Right lobe of liver (tissue), 6 donors: ENCODE measurements at regions not wholly inside any gene's neighbourhood (a gene's known extent, or its start where the extent isn't known, plus 50 kb on each side); places are given as distances from the start of the nearest gene placed in this dataset.

Experiments
- ATAC-seq, 4 donors: fragments of 200-7000 bp; cut with Tn5 transposase; one replicate each; pipeline ENCODE4 v1.9.1; 2020; ENCODE audit warnings: mild to moderate bottlenecking in 4 of 4, moderate library complexity in 4 of 4
- DNase-seq, 3 donors: peaks; one replicate each; pipeline ENCODE4 v3.0.0-alpha.2; 2020
- H3K27ac ChIP-seq, 3 donors: fragments of 200-600 bp; one replicate each; pipeline ENCODE4 v1.8.0; 2022
- H3K27me3 ChIP-seq, 2 donors: fragments of 200-600 bp; one replicate each; pipeline ENCODE4 v1.8.0; 2022
- H3K36me3 ChIP-seq, 4 donors: fragments of 200-600 bp; sonication (generic) in 1 of 4; one replicate each; pipeline versions ENCODE4 v1.5.1 to v1.8.0; 2017 to 2022; ENCODE audit warnings: control low read depth in 1 of 4
- H3K4me1 ChIP-seq, 4 donors: fragments of 200-600 bp; sonication (generic) in 1 of 4; one replicate each; pipeline versions ENCODE4 v1.5.1 to v1.8.0; 2017 to 2022; ENCODE audit warnings: control low read depth in 1 of 4
- H3K4me3 ChIP-seq, 3 donors: fragments of 200-600 bp; one replicate each; pipeline ENCODE4 v1.8.0; 2022
- H3K9me3 ChIP-seq, 4 donors: fragments of 200-600 bp; sonication (generic) in 1 of 4; one replicate each; pipeline versions ENCODE4 v1.5.1 to v1.8.0; 2017 to 2022; ENCODE audit warnings: control low read depth in 1 of 4
- CTCF ChIP-seq, 4 donors: fragments of 200-600 bp in 3 of 4; fragments of 450-650 bp in 1 of 4; IDR thresholded peaks; one replicate each; pipeline versions ENCODE4 v1.5.1 to v1.8.0; 2016 to 2022; ENCODE audit warnings: antibody characterized with exemption in 4 of 4, mild to moderate bottlenecking in 2 of 4
- POLR2A ChIP-seq: fragments of 450-650 bp; IDR thresholded peaks from one replicate; pipeline ENCODE4 v1.6.1; 2017; ENCODE audit warnings: antibody characterized with exemption, mild to moderate bottlenecking
- WGBS: methylation state at CpG from one replicate; pipeline ENCODE4 v1.1.6; 2018; ENCODE audit warnings: low coverage, low lambda C conversion rate; ENCODE audit not compliant: insufficient coverage; ENCODE audit errors: missing lambda C conversion rate; 5-methylcytosine and 5-hydroxymethylcytosine counted together
- intact Hi-C, 2 donors: fragments of 100-400 bp; cut with DNase I; formaldehyde crosslinking; loops; one replicate each; pipeline versions ENCODE4 v1.11.2 to v1.14.1; 2022
- donor health status: DM: no; HTN: yes; CAD: no.
- donor health status: DM: no; HTN: no; CAD: no.
- donor health status: DM: no; HTN: no; CAD: no.
- donor health status: DM: no; HTN: yes; CAD: no.
- donor health status: DM: no; HTN: yes; CAD: no.

- DNase-seq = no peak
- Histone ChIP-seq H3K36me3 (no peaks in the 10 kb centered on the region), H3K9me3 (no peaks in the 10 kb centered on the region), H3K27me3 (no peaks in the 10 kb centered on the region), H3K4me1 (no peaks in the 10 kb centered on the region), H3K4me3 (no peak overlapping the region), H3K27ac (no peak overlapping the region)
- no peak for TF ChIP-seq CTCF (IDR thresholded peaks at IDR 0.05)
- no peak for ATAC-seq
- intact Hi-C loops = no loop called here
- 23% methylated on average over 4 of the region's 4 CpGs for WGBS
These were observed 175.6 kb upstream of the TLE4 start for GRCh38 chr9:79396168-79396567.

GRCh38 chr9:79403495-79403894 lies 168.3 kb upstream of the TLE4 start:
- DNase-seq (no peak), ATAC-seq (peak in 1 of 4 donors; percentile 23)
- TF ChIP-seq CTCF (IDR thresholded peaks at IDR 0.05) (no peak), POLR2A (no peak)
- H3K27me3 ChIP-seq = no peaks in the 10 kb centered on the region
- H3K36me3 ChIP-seq = no peaks in the 10 kb centered on the region
- intact Hi-C loops = no loop called here
- H3K9me3 ChIP-seq = no peaks in the 10 kb centered on the region
- H3K4me3 ChIP-seq = no peak overlapping the region
- no CpG with 5 or more reads among the region's 2 CpGs for WGBS
- no peak overlapping the region for H3K27ac ChIP-seq
- no peaks in the 10 kb centered on the region for H3K4me1 ChIP-seq

- H3K36me3 ChIP-seq = no peaks in the 10 kb centered on the region
- H3K27ac ChIP-seq = no peak overlapping the region
- no peak overlapping the region for H3K4me3 ChIP-seq
- no peaks in the 10 kb centered on the region for H3K9me3 ChIP-seq
- WGBS = 57% methylated on average over 1 of the region's 1 CpG
- TF ChIP-seq POLR2A = no peak
- no peak for ATAC-seq
- H3K27me3 ChIP-seq = no peaks in the 10 kb centered on the region
- intact Hi-C loops = no loop called here
- no peak for DNase-seq
- H3K4me1 ChIP-seq = no peaks in the 10 kb centered on the region
These were observed 163.6 kb upstream of the TLE4 start for GRCh38 chr9:79408200-79408599.

GRCh38 chr9:79408617-79409016 lies 163.1 kb upstream of the TLE4 start:
- Histone ChIP-seq H3K27me3 (no peaks in the 10 kb centered on the region), H3K4me1 (no peaks in the 10 kb centered on the region), H3K27ac (no peak overlapping the region), H3K9me3 (no peaks in the 10 kb centered on the region), H3K36me3 (no peaks in the 10 kb centered on the region), H3K4me3 (no peak overlapping the region)
- intact Hi-C loops = no loop called here
- WGBS = 28% methylated on average over 3 of the region's 3 CpGs
- TF ChIP-seq POLR2A (no peak), CTCF (IDR thresholded peaks at IDR 0.05) (no peak)
- ATAC-seq (no peak), DNase-seq (no peak)

- 55% methylated on average over 2 of the region's 2 CpGs for WGBS
- DNase-seq = no peak
- intact Hi-C loops = no loop called here
- H3K27me3 ChIP-seq = no peaks in the 10 kb centered on the region
- no peaks in the 10 kb centered on the region for H3K9me3 ChIP-seq
- no peak overlapping the region for H3K4me3 ChIP-seq
- no peak overlapping the region for H3K27ac ChIP-seq
- no peak for TF ChIP-seq POLR2A
- TF ChIP-seq CTCF (IDR thresholded peaks at IDR 0.05) = no peak
- ATAC-seq = no peak
- H3K36me3 ChIP-seq = no peaks in the 10 kb centered on the region
- H3K4me1 ChIP-seq = no peaks in the 10 kb centered on the region
These were observed 162.5 kb upstream of the TLE4 start for GRCh38 chr9:79409182-79409823.
